ENCODE measurements at regions not wholly inside any gene's neighbourhood (a gene's known extent, or its start where the extent isn't known, plus 50 kb on each side); places are given as distances from the start of the nearest gene placed in this dataset.

GRCh38 chr1:182193908-182194550 lies 132.5 kb upstream of the ZNF648 start:
- Histone ChIP-seq H3K27ac (peak overlapping the region in 3 of 4 donors; percentile 33 to 58 (median 55)), H3K4me3 (no peak overlapping the region), H3K27me3 (no peaks in the 10 kb centered on the region), H3K36me3 (no peaks in the 10 kb centered on the region), H3K9me3 (no peaks in the 10 kb centered on the region), H3K4me1 (peaks cover 14 to 29% (median 21%) of the 10 kb centered on the region in 4 donors)
- peak in 1 of 2 donors; percentile 89 for ATAC-seq (ENCODE audit: low FRiP score in 2 of 2)
- DNase-seq = peak in 1 of 2 donors; percentile 65
- TF ChIP-seq POLR2AphosphoS5 (IDR thresholded peaks at IDR 0.05) (peak; percentile 72 to 90), EP300 (IDR thresholded peaks at IDR 0.05) (peak in 2 of 4 donors; percentile 25 to 45), POLR2A (IDR thresholded peaks at IDR 0.05) (peak in 1 of 4 donors; percentile 29), CTCF (IDR thresholded peaks at IDR 0.05) (no peak)
- 68 to 74% methylated on average over 4 of the region's 4 CpGs for WGBS, 2 donors

GRCh38 chr1:182192966-182193365 lies 131.5 kb upstream of the ZNF648 start:
- TF ChIP-seq EP300 (IDR thresholded peaks at IDR 0.05) (no peak), CTCF (IDR thresholded peaks at IDR 0.05) (no peak), POLR2AphosphoS5 (IDR thresholded peaks at IDR 0.05) (no peak), POLR2A (IDR thresholded peaks at IDR 0.05) (no peak)
- Histone ChIP-seq H3K4me3 (no peak overlapping the region), H3K27me3 (no peaks in the 10 kb centered on the region), H3K27ac (peak overlapping the region in 2 of 4 donors; percentile 33 to 58), H3K4me1 (peaks cover 9 to 22% (median 15%) of the 10 kb centered on the region in 4 donors), H3K9me3 (no peaks in the 10 kb centered on the region), H3K36me3 (no peaks in the 10 kb centered on the region)
- DNase-seq (no peak), ATAC-seq (ENCODE audit: low FRiP score in 2 of 2) (no peak)
- WGBS, 2 donors = 87% methylated on average over 4 of the region's 4 CpGs

GRCh38 chr1:182192215-182192614 lies 130.7 kb upstream of the ZNF648 start:
- Histone ChIP-seq H3K4me1 (peaks cover 3 to 15% (median 8%) of the 10 kb centered on the region in 4 donors), H3K27ac (peak overlapping the region in 1 of 4 donors; percentile 10), H3K9me3 (no peaks in the 10 kb centered on the region), H3K4me3 (no peak overlapping the region), H3K36me3 (no peaks in the 10 kb centered on the region), H3K27me3 (no peaks in the 10 kb centered on the region)
- DNase-seq = no peak
- TF ChIP-seq POLR2A (IDR thresholded peaks at IDR 0.05) = no peak
- no peak for TF ChIP-seq EP300 (IDR thresholded peaks at IDR 0.05)
- no peak for TF ChIP-seq POLR2AphosphoS5 (IDR thresholded peaks at IDR 0.05)
- TF ChIP-seq CTCF (IDR thresholded peaks at IDR 0.05) = no peak
- ATAC-seq (ENCODE audit: low FRiP score in 2 of 2) = no peak
- 57 to 70% methylated on average over 3 of the region's 3 CpGs for WGBS, 2 donors

GRCh38 chr1:182191381-182192115 lies 130.0 kb upstream of the ZNF648 start:
- no peak for ATAC-seq (ENCODE audit: low FRiP score in 2 of 2)
- 78 to 79% methylated on average over 2 of the region's 2 CpGs for WGBS, 2 donors
- no peaks in the 10 kb centered on the region for H3K27me3 ChIP-seq
- TF ChIP-seq EP300 (IDR thresholded peaks at IDR 0.05) = no peak
- no peak for TF ChIP-seq POLR2A (IDR thresholded peaks at IDR 0.05)
- no peak for TF ChIP-seq POLR2AphosphoS5 (IDR thresholded peaks at IDR 0.05)
- TF ChIP-seq CTCF (IDR thresholded peaks at IDR 0.05) = no peak
- H3K4me3 ChIP-seq = no peak overlapping the region
- H3K9me3 ChIP-seq = no peaks in the 10 kb centered on the region
- no peak for DNase-seq
- H3K4me1 ChIP-seq = peaks cover 0 to 10% (median 5%) of the 10 kb centered on the region in 4 donors
- H3K36me3 ChIP-seq = no peaks in the 10 kb centered on the region
- peak overlapping the region in 2 of 4 donors; percentile 8 to 10 for H3K27ac ChIP-seq

Data from upper lobe of left lung (tissue), 6 donors.